ENCODE measurements at regions not wholly inside any gene's neighbourhood (a gene's known extent, or its start where the extent isn't known, plus 50 kb on each side); places are given as distances from the start of the nearest gene placed in this dataset.
"Not testable (repeated sequence)": the region's sequence is repeated elsewhere in the genome, so short reads cannot be mapped to it uniquely, and the experiment has no call there.

GRCh38 chr1:199937661-199938060 lies 89.8 kb upstream of the NR5A2 start:
- no peak for DNase-seq

- DNase-seq: no peak
Observed at GRCh38 chr1:199944986-199945385, 82.5 kb upstream of the NR5A2 start.

- DNase-seq: no peak
Observed at GRCh38 chr1:199945591-199945990, 81.9 kb upstream of the NR5A2 start.

GRCh38 chr1:199946305-199947155 lies 81.0 kb upstream of the NR5A2 start:
- no peak for DNase-seq

- peak; percentile 30 for DNase-seq
Observed at GRCh38 chr1:199948587-199949280, 78.8 kb upstream of the NR5A2 start.

GRCh38 chr1:199951005-199951404 lies 76.5 kb upstream of the NR5A2 start:
- not testable (repeated sequence) for DNase-seq

GRCh38 chr1:199953651-199954050 lies 73.9 kb upstream of the NR5A2 start:
- DNase-seq: no peak

GRCh38 chr1:199954699-199955098 lies 72.8 kb upstream of the NR5A2 start:
- no peak for DNase-seq

- no peak for DNase-seq
Observed at GRCh38 chr1:199955235-199955634, 72.3 kb upstream of the NR5A2 start.

- no peak for DNase-seq
Observed at GRCh38 chr1:199956005-199956404, 71.5 kb upstream of the NR5A2 start.

- DNase-seq: no peak
Observed at GRCh38 chr1:199959033-199959774, 68.3 kb upstream of the NR5A2 start.

GRCh38 chr1:199959775-199960110 lies 67.8 kb upstream of the NR5A2 start:
- no peak for DNase-seq

- DNase-seq: no peak
Observed at GRCh38 chr1:199970125-199970524, 57.4 kb upstream of the NR5A2 start.

- no peak for DNase-seq
Observed at GRCh38 chr1:199976496-199977144, 50.9 kb upstream of the NR5A2 start.

All from fibroblast of skin of abdomen (primary cell).